Suprapubic skin (tissue), 4 donors: ENCODE measurements at regions not wholly inside any gene's neighbourhood (a gene's known extent, or its start where the extent isn't known, plus 50 kb on each side); places are given as distances from the start of the nearest gene placed in this dataset.
A peak's percentile ranks its signal among the peaks of the same experiment; 100 is the strongest.

ENCODE experiments used
- DNase-seq, 2 donors: peaks; one replicate each; pipeline ENCODE4 v3.0.0-alpha.2; 2019; ENCODE audit warnings: low spot score in 2 of 2
- H3K27ac ChIP-seq: fragments of 200-600 bp; sonication (generic); one replicate; pipeline ENCODE4 v1.5.1; 2019
- H3K27me3 ChIP-seq: fragments of 200-600 bp; sonication (generic); one replicate; pipeline ENCODE4 v1.5.1; 2019
- H3K36me3 ChIP-seq: fragments of 200-600 bp; sonication (generic); one replicate; pipeline ENCODE4 v1.5.1; 2019
- H3K4me1 ChIP-seq: fragments of 200-600 bp; sonication (generic); one replicate; pipeline ENCODE4 v1.5.1; 2019
- H3K4me3 ChIP-seq: fragments of 200-600 bp; sonication (generic); one replicate; pipeline ENCODE4 v1.5.1; 2019; ENCODE audit warnings: mild to moderate bottlenecking
- H3K9me3 ChIP-seq: fragments of 200-600 bp; sonication (generic); one replicate; pipeline ENCODE4 v1.5.1; 2019
- EP300 ChIP-seq: sonication (generic); formaldehyde crosslinking; IDR thresholded peaks from one replicate; pipeline ENCODE4 v1.6.1; 2017; ENCODE audit warnings: antibody characterized with exemption
- POLR2A ChIP-seq, 2 donors: fragments of 450-650 bp; IDR thresholded peaks; one replicate each; pipeline ENCODE4 v1.6.1; 2017; ENCODE audit warnings: antibody characterized with exemption in 2 of 2, mild to moderate bottlenecking in 2 of 2, moderate library complexity in 2 of 2
- POLR2AphosphoS5 ChIP-seq, 3 donors: sonication (generic); formaldehyde crosslinking; IDR thresholded peaks; one replicate each; pipeline ENCODE4 v1.6.1; 2017; ENCODE audit warnings: antibody characterized with exemption in 3 of 3
- WGBS: methylation state at CpG from one replicate; pipeline ENCODE4 v1.1.5; 2018; 5-methylcytosine and 5-hydroxymethylcytosine counted together
- TF ChIP-seq, protein P1 (sequence below), 2 donors: fragments of 200-600 bp in 1 of 2; fragments of 450-650 bp in 1 of 2; sonication (generic) in 1 of 2; IDR thresholded peaks; one replicate each; pipeline ENCODE4 v1.5.1; 2016 to 2019; ENCODE audit warnings: antibody characterized with exemption in 2 of 2, mild to moderate bottlenecking in 1 of 2, moderate library complexity in 1 of 2

DNA sequence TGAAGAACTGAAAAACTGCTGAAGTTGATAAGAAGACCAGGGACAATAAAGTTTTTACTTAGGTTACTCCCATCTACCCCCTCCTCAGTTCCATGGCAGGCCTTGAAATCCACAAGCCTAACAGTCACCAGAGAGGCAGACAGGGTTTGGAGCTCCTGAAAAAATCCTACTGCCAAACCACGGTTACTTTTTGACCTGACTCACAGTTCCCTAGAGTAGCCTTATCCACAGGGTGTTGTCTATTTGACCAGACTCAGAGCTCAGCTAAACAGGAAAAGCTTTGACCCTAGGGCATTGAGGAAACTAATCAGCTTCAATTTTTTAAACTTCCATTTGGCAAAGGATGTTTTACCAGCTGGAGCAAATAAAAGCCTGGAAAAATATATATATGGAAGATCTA, 257.7 kb upstream of the NT5E start:
- no peak overlapping the region for H3K27ac ChIP-seq
- H3K4me3 ChIP-seq = no peak overlapping the region
- no peak for DNase-seq
- 38% methylated on average over 1 of the region's 1 CpG for WGBS
- no peaks in the 10 kb centered on the region for H3K27me3 ChIP-seq
- H3K4me1 ChIP-seq = no peaks in the 10 kb centered on the region
- peaks cover 13% of the 10 kb centered on the region for H3K9me3 ChIP-seq
- TF ChIP-seq POLR2A (IDR thresholded peaks at IDR 0.05) (no peak), EP300 (no peak), POLR2AphosphoS5 (IDR thresholded peaks at IDR 0.05) (no peak)
- TF ChIP-seq, protein P1, sequence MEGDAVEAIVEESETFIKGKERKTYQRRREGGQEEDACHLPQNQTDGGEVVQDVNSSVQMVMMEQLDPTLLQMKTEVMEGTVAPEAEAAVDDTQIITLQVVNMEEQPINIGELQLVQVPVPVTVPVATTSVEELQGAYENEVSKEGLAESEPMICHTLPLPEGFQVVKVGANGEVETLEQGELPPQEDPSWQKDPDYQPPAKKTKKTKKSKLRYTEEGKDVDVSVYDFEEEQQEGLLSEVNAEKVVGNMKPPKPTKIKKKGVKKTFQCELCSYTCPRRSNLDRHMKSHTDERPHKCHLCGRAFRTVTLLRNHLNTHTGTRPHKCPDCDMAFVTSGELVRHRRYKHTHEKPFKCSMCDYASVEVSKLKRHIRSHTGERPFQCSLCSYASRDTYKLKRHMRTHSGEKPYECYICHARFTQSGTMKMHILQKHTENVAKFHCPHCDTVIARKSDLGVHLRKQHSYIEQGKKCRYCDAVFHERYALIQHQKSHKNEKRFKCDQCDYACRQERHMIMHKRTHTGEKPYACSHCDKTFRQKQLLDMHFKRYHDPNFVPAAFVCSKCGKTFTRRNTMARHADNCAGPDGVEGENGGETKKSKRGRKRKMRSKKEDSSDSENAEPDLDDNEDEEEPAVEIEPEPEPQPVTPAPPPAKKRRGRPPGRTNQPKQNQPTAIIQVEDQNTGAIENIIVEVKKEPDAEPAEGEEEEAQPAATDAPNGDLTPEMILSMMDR (IDR thresholded peaks at IDR 0.05) = no peak
- no peaks in the 10 kb centered on the region for H3K36me3 ChIP-seq

DNA sequence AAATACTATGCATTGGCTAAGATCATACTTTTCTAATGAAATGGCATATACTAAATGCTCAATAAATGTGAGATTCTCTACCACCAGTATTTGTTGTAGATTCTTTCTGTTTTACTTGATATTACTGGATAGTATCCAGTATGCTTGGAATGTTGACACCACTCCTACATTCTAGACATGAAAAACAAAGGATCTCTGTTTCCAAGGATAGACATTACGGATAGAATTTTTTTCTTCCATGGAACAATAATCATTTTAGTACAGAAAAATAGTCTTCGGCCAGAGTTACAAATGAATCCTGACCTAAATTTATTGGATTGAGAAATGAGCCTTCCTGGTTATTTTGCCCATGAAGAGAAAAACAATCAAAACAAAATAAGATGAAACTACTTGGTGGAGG, 258.2 kb upstream of the NT5E start:
- no peak for TF ChIP-seq EP300
- TF ChIP-seq POLR2A (IDR thresholded peaks at IDR 0.05) = no peak
- no peak for TF ChIP-seq POLR2AphosphoS5 (IDR thresholded peaks at IDR 0.05)
- TF ChIP-seq, protein P1 (IDR thresholded peaks at IDR 0.05) = no peak
- no peaks in the 10 kb centered on the region for H3K4me1 ChIP-seq
- no peak overlapping the region for H3K4me3 ChIP-seq
- H3K9me3 ChIP-seq = peaks cover 13% of the 10 kb centered on the region
- WGBS = 53% methylated on average over 2 of the region's 2 CpGs
- no peaks in the 10 kb centered on the region for H3K36me3 ChIP-seq
- no peak overlapping the region for H3K27ac ChIP-seq
- DNase-seq = no peak
- no peaks in the 10 kb centered on the region for H3K27me3 ChIP-seq

DNA sequence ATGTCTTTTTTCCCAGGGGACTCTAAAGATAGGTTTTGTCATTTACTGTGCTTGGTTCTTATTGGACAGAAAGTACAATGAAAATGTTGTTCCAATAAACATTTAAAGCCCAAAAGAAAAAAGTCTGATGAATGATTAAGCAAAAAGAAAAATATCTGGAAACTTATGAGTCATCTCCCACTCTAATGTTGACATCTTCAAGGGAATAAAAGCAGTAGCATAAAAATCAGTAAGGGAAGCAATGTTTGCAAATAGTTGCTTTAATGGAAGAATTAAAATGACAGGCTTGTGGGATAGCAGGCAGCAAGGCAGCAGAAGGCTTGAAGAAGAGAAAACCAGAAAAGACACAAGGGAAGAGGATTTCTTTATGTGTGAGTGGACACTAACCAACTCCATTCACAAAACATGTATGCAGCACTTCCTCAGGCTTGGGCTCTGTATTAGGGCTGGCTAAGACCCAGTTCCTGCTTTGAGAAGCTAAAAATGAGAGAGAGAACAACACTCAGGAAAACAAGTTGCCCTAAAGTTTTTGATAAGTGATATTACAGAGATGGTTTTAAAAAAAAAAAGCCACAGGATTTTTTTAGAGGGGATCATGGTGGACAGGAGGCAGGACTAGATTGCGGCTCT, 263.2 kb upstream of the NT5E start:
- Histone ChIP-seq H3K27me3 (no peaks in the 10 kb centered on the region), H3K4me1 (no peaks in the 10 kb centered on the region), H3K4me3 (no peak overlapping the region), H3K36me3 (no peaks in the 10 kb centered on the region), H3K27ac (peak overlapping the region; percentile 56), H3K9me3 (peaks cover 7% of the 10 kb centered on the region)
- WGBS = 78% methylated on average over 1 of the region's 1 CpG
- no peak for DNase-seq
- TF ChIP-seq, protein P1 (IDR thresholded peaks at IDR 0.05) = no peak
- TF ChIP-seq POLR2AphosphoS5 (IDR thresholded peaks at IDR 0.05) (no peak), POLR2A (IDR thresholded peaks at IDR 0.05) (no peak), EP300 (no peak)

DNA sequence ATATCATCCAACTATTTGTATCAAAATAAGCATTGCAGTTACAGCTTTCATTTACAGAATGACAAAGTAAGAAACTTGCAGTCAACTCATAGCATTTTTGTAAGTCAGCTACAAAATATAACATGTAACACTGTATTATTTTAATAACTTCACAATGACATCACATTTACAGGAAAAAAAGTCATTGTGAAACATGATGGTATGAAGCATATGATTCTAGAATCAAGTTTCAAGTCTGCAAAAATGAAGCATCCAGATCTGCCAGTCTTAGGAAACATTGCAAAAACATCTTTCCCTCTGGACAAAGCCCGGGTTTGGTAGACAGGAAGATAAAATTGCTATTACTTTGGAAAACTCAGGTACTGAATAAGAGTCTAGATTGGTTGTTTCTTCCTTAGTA, 263.9 kb upstream of the NT5E start:
- Histone ChIP-seq H3K27ac (peak overlapping the region; percentile 56), H3K4me1 (no peaks in the 10 kb centered on the region), H3K36me3 (no peaks in the 10 kb centered on the region), H3K9me3 (peaks cover 3% of the 10 kb centered on the region), H3K4me3 (no peak overlapping the region), H3K27me3 (no peaks in the 10 kb centered on the region)
- no peak for TF ChIP-seq EP300
- no peak for TF ChIP-seq POLR2AphosphoS5 (IDR thresholded peaks at IDR 0.05)
- no peak for TF ChIP-seq POLR2A (IDR thresholded peaks at IDR 0.05)
- TF ChIP-seq, protein P1 (IDR thresholded peaks at IDR 0.05) = no peak
- 45% methylated on average over 1 of the region's 1 CpG for WGBS
- no peak for DNase-seq

DNA sequence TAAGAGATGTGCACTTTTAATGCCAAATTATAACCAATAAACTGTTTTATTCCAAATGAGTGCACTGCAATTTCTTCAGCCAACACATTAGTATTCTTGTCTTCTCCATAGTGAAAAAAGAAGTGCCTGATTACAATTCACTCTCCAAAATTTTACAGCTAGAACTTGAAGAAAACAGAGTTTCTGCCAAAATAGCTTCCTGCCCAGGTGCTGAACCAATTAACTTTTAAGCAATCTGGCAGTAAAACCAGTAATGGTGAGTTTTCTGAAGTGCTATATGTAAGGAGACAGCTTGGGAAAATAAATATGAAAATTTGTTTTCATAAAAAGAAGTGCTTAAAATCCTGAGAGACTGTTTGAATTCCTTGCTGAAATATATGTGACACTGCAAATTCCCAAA, 266.0 kb upstream of the NT5E start:
- H3K27me3 ChIP-seq = no peaks in the 10 kb centered on the region
- DNase-seq = no peak
- H3K4me1 ChIP-seq = no peaks in the 10 kb centered on the region
- H3K9me3 ChIP-seq = no peaks in the 10 kb centered on the region
- TF ChIP-seq, protein P1 (IDR thresholded peaks at IDR 0.05) = no peak
- TF ChIP-seq POLR2A (IDR thresholded peaks at IDR 0.05) (no peak), EP300 (no peak), POLR2AphosphoS5 (IDR thresholded peaks at IDR 0.05) (no peak)
- no peak overlapping the region for H3K4me3 ChIP-seq
- H3K36me3 ChIP-seq = no peaks in the 10 kb centered on the region
- no peak overlapping the region for H3K27ac ChIP-seq
